ENCODE measurements at regions not wholly inside any gene's neighbourhood (a gene's known extent, or its start where the extent isn't known, plus 50 kb on each side); places are given as distances from the start of the nearest gene placed in this dataset.
A peak's percentile ranks its signal among the peaks of the same experiment; 100 is the strongest.
"Not testable (repeated sequence)": the region's sequence is repeated elsewhere in the genome, so short reads cannot be mapped to it uniquely, and the experiment has no call there.

- DNase-seq (ENCODE audit: low read depth): no peak
These were observed 428.7 kb upstream of the EPHA3 start for GRCh38 chr3:88678747-88679146.

GRCh38 chr3:88690287-88690686, 417.1 kb upstream of the EPHA3 start:
- DNase-seq (ENCODE audit: low read depth): no peak

- DNase-seq (ENCODE audit: low read depth): no peak
These were observed 416.3 kb upstream of the EPHA3 start for GRCh38 chr3:88691081-88691480.

- DNase-seq (ENCODE audit: low read depth): no peak
These were observed 403.8 kb upstream of the EPHA3 start for GRCh38 chr3:88703501-88704059.

GRCh38 chr3:88704338-88704737, 403.1 kb upstream of the EPHA3 start:
- no peak for DNase-seq (ENCODE audit: low read depth)

GRCh38 chr3:88707837-88708236, 399.6 kb upstream of the EPHA3 start:
- DNase-seq (ENCODE audit: low read depth): no peak

- no peak for DNase-seq (ENCODE audit: low read depth)
These were observed 394.9 kb upstream of the EPHA3 start for GRCh38 chr3:88712552-88712951.

GRCh38 chr3:88713233-88713691, 394.2 kb upstream of the EPHA3 start:
- peak; percentile 5 for DNase-seq (ENCODE audit: low read depth)

- no peak for DNase-seq (ENCODE audit: low read depth)
These were observed 381.8 kb upstream of the EPHA3 start for GRCh38 chr3:88725440-88726165.

- no peak for DNase-seq (ENCODE audit: low read depth)
These were observed 375.2 kb upstream of the EPHA3 start for GRCh38 chr3:88732186-88732585.

GRCh38 chr3:88742106-88742505, 365.3 kb upstream of the EPHA3 start:
- DNase-seq (ENCODE audit: low read depth): no peak

- DNase-seq (ENCODE audit: low read depth): no peak
These were observed 364.5 kb upstream of the EPHA3 start for GRCh38 chr3:88742674-88743507.

- no peak for DNase-seq (ENCODE audit: low read depth)
These were observed 362.5 kb upstream of the EPHA3 start for GRCh38 chr3:88744896-88745295.

- not testable (repeated sequence) for DNase-seq (ENCODE audit: low read depth)
These were observed 360.3 kb upstream of the EPHA3 start for GRCh38 chr3:88747145-88747544.

- no peak for DNase-seq (ENCODE audit: low read depth)
These were observed 348.7 kb upstream of the EPHA3 start for GRCh38 chr3:88758676-88759075.

GRCh38 chr3:88767746-88768145, 339.7 kb upstream of the EPHA3 start:
- DNase-seq (ENCODE audit: low read depth): no peak

GRCh38 chr3:88773766-88774165, 333.7 kb upstream of the EPHA3 start:
- no peak for DNase-seq (ENCODE audit: low read depth)

GRCh38 chr3:88775026-88775690, 332.3 kb upstream of the EPHA3 start:
- DNase-seq (ENCODE audit: low read depth): no peak

- no peak for DNase-seq (ENCODE audit: low read depth)
These were observed 327.9 kb upstream of the EPHA3 start for GRCh38 chr3:88779482-88779881.

- no peak for DNase-seq (ENCODE audit: low read depth)
These were observed 322.5 kb upstream of the EPHA3 start for GRCh38 chr3:88784925-88785324.

- DNase-seq (ENCODE audit: low read depth): no peak
These were observed 321.6 kb upstream of the EPHA3 start for GRCh38 chr3:88785841-88786240.

- no peak for DNase-seq (ENCODE audit: low read depth)
These were observed 311.9 kb upstream of the EPHA3 start for GRCh38 chr3:88795503-88795902.

Data from iris pigment epithelial cell (primary cell).